Dendritic cell treated with granulocyte-macrophage colony-stimulating factor and Interleukin-4, amounts not matched to agents 40 ng/mL and 50 ng/mL, for 4 days (primary cell): ENCODE measurements at regions not wholly inside any gene's neighbourhood (a gene's known extent, or its start where the extent isn't known, plus 50 kb on each side); places are given as distances from the start of the nearest gene placed in this dataset.

Source experiments
- H3K27ac Mint-ChIP-seq: one replicate; pipeline ENCODE4 v1.8.0; 2022; ENCODE audit warnings: mild to moderate bottlenecking, mixed read lengths
- H3K27me3 Mint-ChIP-seq: one replicate; pipeline ENCODE4 v1.8.0; 2022; ENCODE audit warnings: mild to moderate bottlenecking, mixed read lengths
- H3K36me3 Mint-ChIP-seq: one replicate; pipeline ENCODE4 v1.8.0; 2022; ENCODE audit warnings: low read depth, mixed read lengths
- H3K4me1 Mint-ChIP-seq: one replicate; pipeline ENCODE4 v1.8.0; 2022; ENCODE audit warnings: low read depth, mixed read lengths
- H3K4me3 Mint-ChIP-seq: one replicate; pipeline ENCODE4 v1.8.0; 2022; ENCODE audit warnings: mild to moderate bottlenecking, moderate library complexity, mixed read lengths
- H3K9me3 Mint-ChIP-seq: one replicate; pipeline ENCODE4 v1.8.0; 2022; ENCODE audit warnings: mixed read lengths
- intact Hi-C: fragments of 100-400 bp; cut with micrococcal nuclease; formaldehyde crosslinking; loops from one replicate; pipeline ENCODE4 v1.15.0; 2022

DNA sequence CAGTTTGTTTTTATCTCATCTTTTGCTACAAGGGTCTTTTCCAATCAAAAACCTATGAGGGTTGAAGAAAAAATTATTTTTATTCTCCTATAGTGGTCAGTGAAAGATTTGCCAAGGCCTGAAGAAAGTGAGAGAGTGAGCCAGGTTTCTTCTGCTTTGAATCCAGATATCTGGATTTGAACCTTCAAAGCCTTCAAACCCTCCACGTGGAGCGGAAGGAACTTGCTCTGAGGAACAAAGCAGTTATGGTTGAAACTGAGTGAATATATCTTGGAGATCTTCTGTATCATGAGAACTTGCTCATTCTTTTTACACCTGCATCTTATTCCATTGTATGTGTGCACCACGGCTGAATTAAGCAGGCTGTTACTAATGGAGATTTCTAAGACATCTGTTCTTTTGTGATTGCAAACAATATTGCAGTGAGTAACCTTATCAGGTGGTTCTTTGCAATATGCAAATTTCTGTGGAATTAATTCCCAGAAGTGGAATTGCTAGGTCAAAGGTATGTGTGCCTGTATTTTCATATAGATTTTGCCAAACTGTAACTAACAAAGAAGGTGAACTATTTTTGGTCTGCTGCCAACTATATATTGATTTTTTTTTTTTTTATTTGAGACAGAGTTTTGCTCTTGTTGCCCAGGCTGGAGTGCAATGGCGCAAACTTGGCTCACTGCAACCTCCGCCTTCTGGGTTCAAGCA is 147.9 kb downstream of the B3GNT2 start:
- intact Hi-C loops, result no loop called here
- no peaks in the 10 kb centered on the region for H3K36me3 Mint-ChIP-seq
- no peaks in the 10 kb centered on the region for H3K4me1 Mint-ChIP-seq
- no peaks in the 10 kb centered on the region for H3K9me3 Mint-ChIP-seq
- H3K4me3 Mint-ChIP-seq, result no peak overlapping the region
- no peak overlapping the region for H3K27ac Mint-ChIP-seq
- no peaks in the 10 kb centered on the region for H3K27me3 Mint-ChIP-seq

DNA sequence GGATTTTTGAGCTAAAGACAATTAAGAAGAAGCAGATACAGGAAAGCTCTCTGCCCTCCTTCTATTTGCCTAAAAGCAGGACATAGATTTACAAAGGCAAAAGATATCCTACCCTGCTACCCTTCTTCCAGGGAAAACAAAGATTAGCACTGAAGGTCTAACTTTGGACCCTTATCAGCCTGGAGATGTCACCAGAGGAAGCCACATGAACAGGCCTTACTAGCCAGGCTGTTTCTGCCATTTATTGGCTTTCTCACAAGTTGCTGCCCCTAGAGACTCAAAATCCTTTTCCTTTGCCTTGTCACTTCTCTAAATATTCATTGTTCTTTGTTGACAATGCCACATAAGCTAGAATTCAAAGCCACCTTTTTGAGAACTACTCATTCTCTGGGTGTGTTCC is 147.3 kb downstream of the B3GNT2 start:
- Mint-ChIP-seq H3K9me3 (no peaks in the 10 kb centered on the region), H3K27ac (no peak overlapping the region), H3K27me3 (no peaks in the 10 kb centered on the region), H3K36me3 (no peaks in the 10 kb centered on the region), H3K4me3 (no peak overlapping the region), H3K4me1 (no peaks in the 10 kb centered on the region)
- intact Hi-C loops, result no loop called here

DNA sequence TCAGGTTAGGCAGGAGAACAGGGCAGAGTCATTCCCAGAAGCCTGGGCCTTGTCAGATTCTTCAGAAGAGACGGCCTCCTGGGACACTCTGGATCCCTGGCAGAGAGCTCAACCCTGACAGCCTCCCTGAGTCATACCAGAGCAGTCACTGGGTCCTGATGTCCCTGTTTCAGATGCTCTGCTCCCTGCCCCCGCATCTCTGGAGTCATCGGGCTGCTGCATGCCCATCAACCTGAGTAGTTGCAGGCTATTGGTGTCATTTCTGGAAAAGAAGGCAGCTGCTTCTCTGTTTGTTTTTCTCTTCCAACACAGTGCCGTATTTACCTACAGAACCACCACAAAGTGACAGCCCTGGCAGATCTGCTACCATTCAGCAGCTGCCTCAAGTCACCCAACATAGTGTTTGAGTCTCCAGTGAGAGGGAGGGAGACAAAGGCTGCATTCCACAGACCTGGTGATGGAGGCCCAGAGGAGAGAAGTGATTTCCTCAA is 145.1 kb downstream of the B3GNT2 start:
- no peak overlapping the region for H3K4me3 Mint-ChIP-seq
- no peaks in the 10 kb centered on the region for H3K27me3 Mint-ChIP-seq
- intact Hi-C loops, result no loop called here
- no peak overlapping the region for H3K27ac Mint-ChIP-seq
- H3K36me3 Mint-ChIP-seq, result no peaks in the 10 kb centered on the region
- H3K4me1 Mint-ChIP-seq, result no peaks in the 10 kb centered on the region
- H3K9me3 Mint-ChIP-seq, result no peaks in the 10 kb centered on the region

DNA sequence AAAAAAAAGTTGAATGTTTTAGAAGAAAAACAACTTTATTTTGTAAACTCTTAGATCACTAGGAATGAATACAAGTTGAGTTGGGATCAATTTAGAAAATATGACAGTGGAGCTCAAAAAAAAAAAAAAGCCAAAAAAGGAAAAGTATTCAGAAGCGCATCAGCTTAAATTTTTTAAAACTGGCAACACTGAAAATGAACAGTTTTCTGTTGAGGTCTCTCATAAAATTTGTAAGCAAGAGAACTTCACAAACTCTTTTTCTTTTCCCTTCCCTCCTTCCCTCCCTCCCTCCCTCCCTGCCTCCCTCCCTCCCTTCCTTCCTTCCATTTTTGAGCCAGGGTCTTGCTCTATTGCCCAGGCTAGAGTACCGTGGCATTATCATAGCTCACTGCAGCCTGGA is 143.9 kb downstream of the B3GNT2 start:
- intact Hi-C loops, result no loop called here
- Mint-ChIP-seq H3K4me3 (no peak overlapping the region), H3K27ac (no peak overlapping the region), H3K27me3 (no peaks in the 10 kb centered on the region), H3K36me3 (no peaks in the 10 kb centered on the region), H3K9me3 (no peaks in the 10 kb centered on the region), H3K4me1 (no peaks in the 10 kb centered on the region)

- Mint-ChIP-seq H3K36me3 (no peaks in the 10 kb centered on the region), H3K27me3 (no peaks in the 10 kb centered on the region), H3K4me3 (no peak overlapping the region), H3K4me1 (no peaks in the 10 kb centered on the region), H3K9me3 (no peaks in the 10 kb centered on the region), H3K27ac (no peak overlapping the region)
- intact Hi-C loops, result no loop called here
These were observed 143.5 kb downstream of the B3GNT2 start for GRCh38 chr2:62339413-62339812.

DNA sequence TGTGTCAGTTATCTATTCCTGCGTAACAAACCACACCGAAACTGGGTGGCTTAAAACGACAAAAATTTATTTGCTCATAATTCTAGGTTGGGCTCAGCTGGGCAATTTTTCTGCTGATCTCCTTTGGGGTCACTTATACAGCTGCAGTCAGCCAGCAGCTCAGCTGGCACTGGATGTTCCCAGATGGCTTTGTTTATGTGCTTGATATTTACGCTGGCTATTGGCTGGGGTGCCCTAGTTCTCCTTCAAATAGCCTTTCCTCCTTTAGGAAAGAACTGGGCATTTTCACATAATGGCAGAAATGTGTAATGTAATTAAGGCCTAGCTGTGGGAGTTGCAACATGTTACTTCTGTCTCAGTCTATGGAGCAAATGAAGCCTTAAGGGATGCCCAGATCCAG is 142.2 kb downstream of the B3GNT2 start:
- no peaks in the 10 kb centered on the region for H3K9me3 Mint-ChIP-seq
- no peak overlapping the region for H3K4me3 Mint-ChIP-seq
- no peaks in the 10 kb centered on the region for H3K4me1 Mint-ChIP-seq
- H3K36me3 Mint-ChIP-seq, result no peaks in the 10 kb centered on the region
- H3K27ac Mint-ChIP-seq, result no peak overlapping the region
- intact Hi-C loops, result no loop called here
- no peaks in the 10 kb centered on the region for H3K27me3 Mint-ChIP-seq

DNA sequence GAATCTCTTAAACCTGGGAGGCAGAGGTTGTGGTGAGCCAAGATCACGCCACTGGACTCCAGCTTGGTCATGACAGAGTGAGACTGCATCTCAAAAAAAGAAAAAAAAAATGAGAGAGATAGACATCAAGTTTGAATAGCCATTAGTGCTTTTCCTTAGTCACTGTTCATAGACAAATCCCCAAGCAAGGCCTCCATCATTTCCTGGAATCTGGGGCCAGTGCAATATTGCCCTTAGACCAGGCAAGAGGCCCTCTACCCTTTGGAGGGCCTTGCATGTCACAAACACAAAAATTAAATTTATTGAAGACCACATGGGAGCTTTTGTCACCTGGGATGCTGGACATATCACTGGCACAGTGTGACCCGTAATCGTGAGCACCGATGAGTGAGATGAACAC is 141.5 kb downstream of the B3GNT2 start:
- H3K27ac Mint-ChIP-seq, result no peak overlapping the region
- H3K27me3 Mint-ChIP-seq, result no peaks in the 10 kb centered on the region
- intact Hi-C loops, result no loop called here
- no peaks in the 10 kb centered on the region for H3K36me3 Mint-ChIP-seq
- no peak overlapping the region for H3K4me3 Mint-ChIP-seq
- no peaks in the 10 kb centered on the region for H3K9me3 Mint-ChIP-seq
- H3K4me1 Mint-ChIP-seq, result no peaks in the 10 kb centered on the region

DNA sequence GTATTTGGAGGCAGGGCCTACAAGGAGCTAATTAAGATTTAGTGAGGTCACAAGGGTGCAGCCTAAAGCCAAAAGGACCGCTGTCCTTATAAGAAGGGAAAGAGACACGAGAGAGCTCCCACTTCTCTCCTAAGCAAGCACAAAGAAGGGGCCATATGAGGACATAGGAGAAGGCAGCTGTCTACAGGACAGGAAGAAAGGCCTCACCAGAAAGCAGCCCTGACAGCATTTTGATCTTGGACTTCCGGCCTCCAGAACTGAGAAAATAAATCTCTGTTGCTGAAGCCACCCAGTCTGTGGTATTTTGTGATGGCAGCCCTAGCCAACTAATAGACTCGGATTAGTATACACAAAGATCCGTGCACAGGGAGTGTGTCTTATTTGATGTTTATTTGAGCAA is 139.7 kb downstream of the B3GNT2 start:
- no peak overlapping the region for H3K27ac Mint-ChIP-seq
- H3K9me3 Mint-ChIP-seq, result no peaks in the 10 kb centered on the region
- H3K36me3 Mint-ChIP-seq, result no peaks in the 10 kb centered on the region
- H3K4me3 Mint-ChIP-seq, result no peak overlapping the region
- no peaks in the 10 kb centered on the region for H3K27me3 Mint-ChIP-seq
- intact Hi-C loops, result no loop called here
- H3K4me1 Mint-ChIP-seq, result no peaks in the 10 kb centered on the region

- Mint-ChIP-seq H3K4me1 (no peaks in the 10 kb centered on the region), H3K4me3 (no peak overlapping the region), H3K27ac (no peak overlapping the region), H3K36me3 (no peaks in the 10 kb centered on the region), H3K27me3 (no peaks in the 10 kb centered on the region), H3K9me3 (no peaks in the 10 kb centered on the region)
- intact Hi-C loops, result no loop called here
These were observed 138.6 kb downstream of the B3GNT2 start for GRCh38 chr2:62334440-62335058.

GRCh38 chr2:62334009-62334408 is 138.1 kb downstream of the B3GNT2 start:
- Mint-ChIP-seq H3K9me3 (no peaks in the 10 kb centered on the region), H3K4me3 (no peak overlapping the region), H3K4me1 (no peaks in the 10 kb centered on the region), H3K36me3 (no peaks in the 10 kb centered on the region), H3K27ac (no peak overlapping the region), H3K27me3 (no peaks in the 10 kb centered on the region)
- intact Hi-C loops, result no loop called here

DNA sequence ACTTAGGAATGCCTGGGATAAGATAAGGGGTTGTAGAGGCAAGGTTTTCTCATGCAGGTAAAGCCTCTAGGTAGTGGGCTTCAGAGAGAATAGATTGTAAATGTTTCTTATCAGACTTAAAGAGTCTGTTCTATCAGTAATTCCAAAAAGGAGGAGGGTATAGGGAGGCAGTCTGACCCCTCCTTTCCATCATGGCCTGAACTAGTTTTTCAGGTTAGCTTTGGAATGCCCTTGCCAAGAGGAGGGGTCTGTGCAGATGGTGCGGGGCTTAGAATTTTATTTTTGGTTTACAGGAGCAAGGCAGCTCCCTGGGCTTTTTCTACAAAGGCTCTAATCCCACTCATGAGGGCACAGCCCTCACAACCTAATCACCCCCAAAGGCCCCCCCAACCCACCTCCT is 135.0 kb downstream of the B3GNT2 start:
- no peaks in the 10 kb centered on the region for H3K27me3 Mint-ChIP-seq
- H3K4me3 Mint-ChIP-seq, result no peak overlapping the region
- no peaks in the 10 kb centered on the region for H3K36me3 Mint-ChIP-seq
- H3K27ac Mint-ChIP-seq, result no peak overlapping the region
- intact Hi-C loops, result no loop called here
- peaks cover 8% of the 10 kb centered on the region for H3K9me3 Mint-ChIP-seq
- H3K4me1 Mint-ChIP-seq, result no peaks in the 10 kb centered on the region

DNA sequence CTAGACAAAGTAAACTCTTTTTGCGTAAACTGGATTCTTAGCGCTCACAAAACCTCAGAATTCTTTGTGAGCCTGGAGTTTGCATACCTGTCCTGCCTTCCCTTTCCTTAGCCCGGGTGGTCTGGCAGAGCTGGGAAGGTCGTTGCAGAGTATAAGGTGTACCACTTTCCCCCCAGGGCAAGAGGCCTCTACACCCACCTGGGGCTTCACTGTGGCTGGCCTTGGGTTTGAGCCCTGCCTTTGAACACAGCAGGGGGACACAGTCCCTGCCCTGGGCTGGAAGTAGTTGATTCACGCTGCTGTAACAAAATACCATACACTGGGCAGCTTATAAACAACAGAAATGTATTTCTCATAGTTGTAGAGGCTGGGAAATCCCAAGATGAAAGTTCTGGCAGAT is 133.9 kb downstream of the B3GNT2 start:
- no peaks in the 10 kb centered on the region for H3K36me3 Mint-ChIP-seq
- intact Hi-C loops, result no loop called here

DNA sequence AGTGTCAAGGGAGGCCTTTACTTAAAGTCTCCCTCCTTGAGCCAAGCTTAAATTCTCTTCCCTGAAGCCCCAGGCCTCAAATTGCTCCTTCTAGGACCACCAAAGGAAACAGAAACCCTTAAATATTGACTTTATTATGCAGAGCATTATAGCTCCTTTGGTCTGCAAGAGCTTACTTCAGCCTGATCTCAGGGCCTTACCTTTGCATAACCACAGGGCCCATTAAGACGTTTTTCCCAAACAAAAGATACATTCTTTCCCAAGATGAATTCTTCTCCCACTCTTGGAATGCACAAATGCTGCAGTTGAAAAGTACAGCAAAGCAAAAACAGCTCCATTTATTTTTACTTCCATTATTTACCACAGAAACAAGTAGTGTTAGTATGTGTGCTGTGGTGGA is 130.8 kb downstream of the B3GNT2 start:
- H3K9me3 Mint-ChIP-seq, result peaks cover 28% of the 10 kb centered on the region

More for the DNA sequence above, 133.9 kb downstream of the B3GNT2 start:
- Mint-ChIP-seq H3K4me1 (no peaks in the 10 kb centered on the region), H3K4me3 (no peak overlapping the region), H3K9me3 (peaks cover 20% of the 10 kb centered on the region), H3K27ac (no peak overlapping the region), H3K27me3 (no peaks in the 10 kb centered on the region)

DNA sequence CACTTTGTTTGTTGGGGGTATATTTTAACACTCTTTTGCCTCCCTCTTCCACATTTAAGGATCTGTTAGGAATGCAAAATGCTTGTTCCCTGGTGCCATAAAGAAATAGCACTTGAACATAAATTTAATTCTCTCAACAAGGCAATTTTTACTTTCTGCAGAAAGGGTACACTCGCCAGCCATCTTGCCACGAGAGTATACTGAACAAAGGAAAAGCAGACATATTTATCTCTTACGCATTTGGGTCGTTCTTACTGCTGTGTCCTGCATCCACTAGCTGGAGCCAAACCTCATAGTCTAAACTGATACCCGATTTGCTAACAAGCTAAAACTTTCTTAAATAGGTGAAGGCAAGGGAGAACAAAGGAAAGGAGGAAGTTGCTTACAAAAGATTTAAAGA is 129.5 kb downstream of the B3GNT2 start:
- Mint-ChIP-seq H3K9me3 (peaks cover 28% of the 10 kb centered on the region), H3K4me3 (no peak overlapping the region), H3K4me1 (no peaks in the 10 kb centered on the region), H3K36me3 (no peaks in the 10 kb centered on the region), H3K27ac (no peak overlapping the region), H3K27me3 (no peaks in the 10 kb centered on the region)
- intact Hi-C loops, result no loop called here

More for the DNA sequence above, 130.8 kb downstream of the B3GNT2 start:
- Mint-ChIP-seq H3K4me1 (no peaks in the 10 kb centered on the region), H3K27ac (no peak overlapping the region), H3K4me3 (no peak overlapping the region), H3K36me3 (no peaks in the 10 kb centered on the region), H3K27me3 (no peaks in the 10 kb centered on the region)
- intact Hi-C loops, result no loop called here
